Thyroid gland (tissue), 4 donors: ENCODE measurements at regions not wholly inside any gene's neighbourhood (a gene's known extent, or its start where the extent isn't known, plus 50 kb on each side); places are given as distances from the start of the nearest gene placed in this dataset.

Source experiments
- DNase-seq, 2 donors: peaks; one replicate each; pipeline ENCODE4 v3.0.0-alpha.2; 2019
- H3K27ac ChIP-seq, 3 donors: fragments of 200-600 bp; sonication (generic); 1 replicate in 2 of 3; 2 replicates in 1 of 3; pipeline ENCODE4 v1.5.1; 2016 to 2019; ENCODE audit warnings: mild to moderate bottlenecking in 1 of 3, moderate library complexity in 1 of 3
- H3K27me3 ChIP-seq: fragments of 200-600 bp; sonication (generic); one replicate; pipeline ENCODE4 v1.5.1; 2019
- H3K36me3 ChIP-seq, 2 donors: fragments of 200-600 bp; sonication (generic); one replicate each; pipeline ENCODE4 v1.5.1; 2016 to 2019
- H3K4me1 ChIP-seq, 2 donors: fragments of 200-600 bp; sonication (generic); one replicate each; pipeline ENCODE4 v1.5.1; 2017 to 2019
- H3K4me3 ChIP-seq, 3 donors: fragments of 200-600 bp; sonication (generic); replicated peaks in 1 of 3; 1 replicate in 2 of 3; 2 replicates in 1 of 3; pipeline ENCODE4 v1.5.1; 2016; ENCODE audit warnings: mild to moderate bottlenecking in 1 of 3
- H3K9me3 ChIP-seq: fragments of 200-600 bp; sonication (generic); one replicate; pipeline ENCODE4 v1.5.1; 2017
- POLR2A ChIP-seq, 2 donors: fragments of 450-650 bp; IDR thresholded peaks; one replicate each; pipeline ENCODE4 v1.6.1; 2017; ENCODE audit warnings: antibody characterized with exemption in 2 of 2, mild to moderate bottlenecking in 2 of 2, moderate library complexity in 1 of 2
- WGBS, 2 donors: methylation state at CpG; one replicate each; pipeline ENCODE4 v1.1.5; 2017; 5-methylcytosine and 5-hydroxymethylcytosine counted together
- intact Hi-C: fragments of 100-400 bp; cut with DNase I; formaldehyde crosslinking; loops from one replicate; pipeline ENCODE4 v1.15.1; 2023
- TF ChIP-seq, protein P1 (sequence below), 6 experiments: fragments of 200-600 bp in 3 of 6; fragments of 450-650 bp in 3 of 6; sonication (generic) in 3 of 6; IDR thresholded peaks; one replicate each; pipeline ENCODE4 v1.5.1; 2016 to 2019; ENCODE audit warnings: antibody characterized with exemption in 6 of 6, mild to moderate bottlenecking in 2 of 6, inconsistent platforms in 1 of 6, moderate library complexity in 1 of 6

GRCh38 chr1:218101409-218101808 is 183.7 kb upstream of the RRP15 start:
- intact Hi-C loops = no loop called here
- Histone ChIP-seq H3K27ac (no peak overlapping the region), H3K4me3 (no peak overlapping the region), H3K27me3 (no peaks in the 10 kb centered on the region), H3K4me1 (no peaks in the 10 kb centered on the region), H3K36me3 (no peaks in the 10 kb centered on the region), H3K9me3 (no peaks in the 10 kb centered on the region)
- no peak for DNase-seq
- no peak for TF ChIP-seq POLR2A (IDR thresholded peaks at IDR 0.05)
- TF ChIP-seq, protein P1, sequence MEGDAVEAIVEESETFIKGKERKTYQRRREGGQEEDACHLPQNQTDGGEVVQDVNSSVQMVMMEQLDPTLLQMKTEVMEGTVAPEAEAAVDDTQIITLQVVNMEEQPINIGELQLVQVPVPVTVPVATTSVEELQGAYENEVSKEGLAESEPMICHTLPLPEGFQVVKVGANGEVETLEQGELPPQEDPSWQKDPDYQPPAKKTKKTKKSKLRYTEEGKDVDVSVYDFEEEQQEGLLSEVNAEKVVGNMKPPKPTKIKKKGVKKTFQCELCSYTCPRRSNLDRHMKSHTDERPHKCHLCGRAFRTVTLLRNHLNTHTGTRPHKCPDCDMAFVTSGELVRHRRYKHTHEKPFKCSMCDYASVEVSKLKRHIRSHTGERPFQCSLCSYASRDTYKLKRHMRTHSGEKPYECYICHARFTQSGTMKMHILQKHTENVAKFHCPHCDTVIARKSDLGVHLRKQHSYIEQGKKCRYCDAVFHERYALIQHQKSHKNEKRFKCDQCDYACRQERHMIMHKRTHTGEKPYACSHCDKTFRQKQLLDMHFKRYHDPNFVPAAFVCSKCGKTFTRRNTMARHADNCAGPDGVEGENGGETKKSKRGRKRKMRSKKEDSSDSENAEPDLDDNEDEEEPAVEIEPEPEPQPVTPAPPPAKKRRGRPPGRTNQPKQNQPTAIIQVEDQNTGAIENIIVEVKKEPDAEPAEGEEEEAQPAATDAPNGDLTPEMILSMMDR (IDR thresholded peaks at IDR 0.05) = no peak
- 53 to 61% methylated on average over 2 of the region's 2 CpGs for WGBS, 2 donors

DNA sequence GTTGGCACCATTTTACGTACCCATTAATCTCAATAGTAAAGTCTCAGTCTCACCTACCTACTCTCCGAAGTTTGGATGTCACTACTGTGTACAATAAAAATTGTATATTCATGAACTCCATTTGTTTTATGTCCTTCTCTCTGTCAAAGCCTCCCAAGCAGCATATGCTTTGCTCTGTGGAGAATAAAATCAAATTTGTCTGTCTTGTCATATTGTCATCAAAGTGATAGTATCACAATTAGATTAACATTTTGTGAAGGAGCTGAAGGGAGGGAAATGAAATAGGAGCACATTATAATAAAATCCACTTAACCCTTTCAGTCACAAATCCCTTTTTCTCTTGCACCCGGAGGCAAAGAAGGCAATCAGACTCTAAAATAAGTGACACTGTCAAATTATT is 177.1 kb upstream of the RRP15 start:
- no peak for DNase-seq
- H3K36me3 ChIP-seq = no peaks in the 10 kb centered on the region
- no peaks in the 10 kb centered on the region for H3K9me3 ChIP-seq
- no peaks in the 10 kb centered on the region for H3K4me1 ChIP-seq
- WGBS, 2 donors = 86 to 87% methylated on average over 3 of the region's 3 CpGs
- no peak overlapping the region for H3K27ac ChIP-seq
- intact Hi-C loops = no loop called here
- TF ChIP-seq POLR2A (IDR thresholded peaks at IDR 0.05) = no peak
- TF ChIP-seq, protein P1 (IDR thresholded peaks at IDR 0.05) = no peak
- H3K27me3 ChIP-seq = no peaks in the 10 kb centered on the region
- no peak overlapping the region for H3K4me3 ChIP-seq

- intact Hi-C loops = no loop called here
- Histone ChIP-seq H3K4me1 (no peaks in the 10 kb centered on the region), H3K36me3 (no peaks in the 10 kb centered on the region), H3K4me3 (no peak overlapping the region), H3K27me3 (no peaks in the 10 kb centered on the region), H3K9me3 (no peaks in the 10 kb centered on the region), H3K27ac (no peak overlapping the region)
- TF ChIP-seq, protein P1 (IDR thresholded peaks at IDR 0.05) = no peak
- TF ChIP-seq POLR2A (IDR thresholded peaks at IDR 0.05) = no peak
- no peak for DNase-seq
- 62 to 67% methylated on average over 1 of the region's 1 CpG for WGBS, 2 donors
Measured at GRCh38 chr1:218112862-218113261, 172.2 kb upstream of the RRP15 start.

DNA sequence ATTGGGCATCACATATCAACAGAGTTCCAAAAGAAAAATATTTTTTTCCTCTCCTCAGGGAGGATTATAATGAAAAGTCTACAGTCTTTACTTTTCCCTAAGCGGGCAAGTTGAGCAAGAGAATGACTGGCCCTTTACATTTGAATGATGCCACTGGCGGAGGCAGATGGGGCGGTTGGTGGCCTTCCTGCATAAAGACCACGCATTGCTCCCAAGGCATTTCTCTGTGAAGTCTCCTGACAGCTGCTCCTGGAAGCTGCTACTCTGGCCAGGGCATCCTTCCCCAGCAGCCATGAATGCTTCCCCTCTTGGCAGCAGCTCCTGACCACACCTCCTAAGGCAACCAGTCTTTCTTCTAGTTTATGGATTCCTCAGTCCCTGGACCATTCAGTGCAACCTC is 161.1 kb upstream of the RRP15 start:
- no peak overlapping the region for H3K27ac ChIP-seq
- no peak for DNase-seq
- 53 to 76% methylated on average over 4 of the region's 4 CpGs for WGBS, 2 donors
- no peaks in the 10 kb centered on the region for H3K27me3 ChIP-seq
- H3K9me3 ChIP-seq = no peaks in the 10 kb centered on the region
- TF ChIP-seq, protein P1 (IDR thresholded peaks at IDR 0.05) = no peak
- no peak for TF ChIP-seq POLR2A (IDR thresholded peaks at IDR 0.05)
- no peaks in the 10 kb centered on the region for H3K4me1 ChIP-seq
- no peak overlapping the region for H3K4me3 ChIP-seq
- intact Hi-C loops = no loop called here
- H3K36me3 ChIP-seq = no peaks in the 10 kb centered on the region

GRCh38 chr1:218135371-218135770 is 149.7 kb upstream of the RRP15 start:
- 86 to 95% methylated on average over 6 of the region's 6 CpGs for WGBS, 2 donors
- no peak for TF ChIP-seq POLR2A (IDR thresholded peaks at IDR 0.05)
- TF ChIP-seq, protein P1 (IDR thresholded peaks at IDR 0.05) = no peak
- H3K4me1 ChIP-seq = no peaks in the 10 kb centered on the region

More at GRCh38 chr1:218135371-218135770, 149.7 kb upstream of the RRP15 start:
- Histone ChIP-seq H3K27me3 (no peaks in the 10 kb centered on the region), H3K27ac (no peak overlapping the region), H3K4me3 (no peak overlapping the region), H3K9me3 (no peaks in the 10 kb centered on the region), H3K36me3 (no peaks in the 10 kb centered on the region)
- intact Hi-C loops = no loop called here
- DNase-seq = no peak
